A549 (cell line): ENCODE measurements at regions not wholly inside any gene's neighbourhood (a gene's known extent, or its start where the extent isn't known, plus 50 kb on each side); places are given as distances from the start of the nearest gene placed in this dataset.
"Not testable (repeated sequence)": the region's sequence is repeated elsewhere in the genome, so short reads cannot be mapped to it uniquely, and the experiment has no call there.

Source experiments
- CTCF ChIP-seq: fragments of >200 bp; sonication (Bioruptor Twin); formaldehyde crosslinking; IDR thresholded peaks from 3 replicates; pipeline ENCODE4 v1.5.1; 2016
- HMGXB4 ChIP-seq: fragments of 250-450 bp; sonication (Bioruptor Pico); IDR thresholded peaks from 2 replicates; pipeline ENCODE4 v1.5.0; 2021; ENCODE audit warnings: mild to moderate bottlenecking, moderate library complexity, borderline replicate concordance
- HOXA7 ChIP-seq: fragments of 250-450 bp; sonication (Bioruptor Pico); IDR thresholded peaks from 2 replicates; pipeline ENCODE4 v1.5.0; 2020; ENCODE audit warnings: mild to moderate bottlenecking, moderate library complexity
- JUNB ChIP-seq: fragments of >200 bp; sonication (Bioruptor Twin); formaldehyde crosslinking; IDR thresholded peaks from 2 replicates; pipeline ENCODE4 v1.6.1; 2016
- KDM5A ChIP-seq: fragments of 200-600 bp; sonication (generic); IDR thresholded peaks from 2 replicates; pipeline ENCODE4 v1.6.1; 2016; ENCODE audit warnings: antibody characterized with exemption, mild to moderate bottlenecking
- MAFK ChIP-seq: fragments of 450-650 bp; IDR thresholded peaks from 2 replicates; pipeline ENCODE4 v1.6.1; 2014; ENCODE audit not compliant: partially characterized antibody
- MAX ChIP-seq: IDR thresholded peaks from 2 replicates; pipeline ENCODE4 v1.6.1; 2012
- MAZ ChIP-seq: fragments of 150-350 bp; IDR thresholded peaks from 2 replicates; pipeline ENCODE4 v1.6.1; 2014; ENCODE audit warnings: antibody characterized with exemption, low read depth, low read length, borderline replicate concordance
- POLR2A ChIP-seq: IDR thresholded peaks from 2 replicates; pipeline ENCODE4 v1.6.1; 2012; ENCODE audit warnings: mild to moderate bottlenecking, low read length
- POLR2AphosphoS2 ChIP-seq: conservative IDR thresholded peaks from 2 replicates; pipeline ENCODE4 v1.6.1; 2012; ENCODE audit warnings: low read length, improper control_type of control experiment, inconsistent platforms
- RAD21 ChIP-seq, 2 experiments: fragments of >200 bp in 1 of 2; sonication (Bioruptor Twin) in 1 of 2; formaldehyde crosslinking in 1 of 2; IDR thresholded peaks in 1 of 2; conservative IDR thresholded peaks in 1 of 2; 2 replicates in 1 of 2; 3 replicates in 1 of 2; pipeline ENCODE4 v1.6.1; 2012 to 2018; ENCODE audit warnings: inconsistent platforms in 1 of 2
- REST ChIP-seq: fragments of 200-600 bp; sonication (generic); IDR thresholded peaks from 2 replicates; pipeline ENCODE4 v1.6.1; 2016; ENCODE audit warnings: antibody characterized with exemption, mild to moderate bottlenecking, moderate library complexity

GRCh38 chrY:3491423-3491822, 87.4 kb upstream of the TGIF2LY start:
- not testable (repeated sequence) for TF ChIP-seq REST; CTCF; RAD21 (conservative IDR thresholded peaks at IDR 0.05 in 1 of 2, IDR thresholded peaks at IDR 0.05 in 1 of 2); KDM5A; POLR2AphosphoS2; JUNB; MAFK; MAX; POLR2A; HMGXB4 (CRISPR knock-in tag); MAZ; HOXA7 (CRISPR knock-in tag)
